SK-N-SH (cell line): ENCODE measurements at regions not wholly inside any gene's neighbourhood (a gene's known extent, or its start where the extent isn't known, plus 50 kb on each side); places are given as distances from the start of the nearest gene placed in this dataset.
"Not testable (repeated sequence)": the region's sequence is repeated elsewhere in the genome, so short reads cannot be mapped to it uniquely, and the experiment has no call there.

Source experiments
- CTCF ChIA-PET: fragments of 300-600, 350-600 bp; formaldehyde crosslinking; extraction: SDS; loops from one replicate; lab custom pipeline; 2021; lab: Yijun Ruan, JAX
- POLR2A ChIA-PET: fragments of 350-600 bp; sonication (Branson Sonifier 250); formaldehyde crosslinking; extraction: SDS; loops from one replicate; lab custom pipeline; 2020; ENCODE audit warnings: antibody characterized with exemption, inconsistent platforms; lab: Yijun Ruan, JAX
- DNase-seq: peaks from one replicate; pipeline ENCODE4 v3.0.0; 2012
- H2AFZ ChIP-seq: fragments of 200-600 bp; sonication (generic); 2 replicates; pipeline ENCODE4 v1.8.1; 2016; ENCODE audit warnings: antibody characterized with exemption, mild to moderate bottlenecking, low read depth
- H3F3A ChIP-seq: fragments of 200-600 bp; sonication (generic); replicated peaks from 2 replicates; pipeline ENCODE3; 2016; ENCODE audit warnings: antibody characterized with exemption, mild to moderate bottlenecking; ENCODE audit not compliant: insufficient read depth
- H3K27ac ChIP-seq, 2 experiments: fragments of 200-500 bp in 1 of 2; fragments of 200-600 bp in 1 of 2; sonication (Bioruptor generic) in 1 of 2; sonication (generic), shearing (Covaris generic) in 1 of 2; 2 replicates each; pipeline versions ENCODE4 v1.5.1 to v1.6.1; 2014 to 2016; ENCODE audit warnings: low read depth in 2 of 2, inconsistent platforms in 1 of 2, low read length in 1 of 2, mild to moderate bottlenecking in 1 of 2, mixed read lengths in 1 of 2
- H3K27me3 ChIP-seq: fragments of 200-600 bp; sonication (generic), shearing (Covaris generic); 2 replicates; pipeline ENCODE4 v1.6.1; 2016; ENCODE audit warnings: mixed run types; ENCODE audit not compliant: insufficient read depth
- H3K36me3 ChIP-seq, 2 experiments: fragments of 200-500 bp in 1 of 2; fragments of 200-600 bp in 1 of 2; sonication (Bioruptor generic) in 1 of 2; sonication (generic) in 1 of 2; replicated peaks in 1 of 2; 2 replicates each; pipeline versions ENCODE3 to v1.5.1; 2014 to 2016; ENCODE audit warnings: low read length in 1 of 2, mild to moderate bottlenecking in 1 of 2; ENCODE audit not compliant: insufficient read depth in 2 of 2, control insufficient read depth in 1 of 2
- H3K4me1 ChIP-seq, 2 experiments: fragments of 200-500 bp in 1 of 2; fragments of 200-600 bp in 1 of 2; sonication (Bioruptor generic) in 1 of 2; sonication (generic), shearing (Covaris generic) in 1 of 2; 2 replicates each; pipeline versions ENCODE4 v1.5.1 to v1.6.1; 2014 to 2016; ENCODE audit warnings: low read depth in 1 of 2, low read length in 1 of 2, mixed run types in 1 of 2; ENCODE audit not compliant: insufficient read depth in 2 of 2, control insufficient read depth in 1 of 2
- H3K4me2 ChIP-seq: fragments of 200-600 bp; sonication (generic), shearing (Covaris generic); 2 replicates; pipeline ENCODE4 v1.6.1; 2017; ENCODE audit warnings: mixed run types
- H3K4me3 ChIP-seq, 2 experiments: fragments of 200-500 bp in 1 of 2; fragments of 200-600 bp in 1 of 2; sonication (Bioruptor generic) in 1 of 2; sonication (generic), shearing (Covaris generic) in 1 of 2; 2 replicates each; pipeline versions ENCODE4 v1.5.1 to v1.8.1; 2014 to 2016; ENCODE audit warnings: low read depth in 2 of 2, inconsistent platforms in 1 of 2, low read length in 1 of 2, mild to moderate bottlenecking in 1 of 2, mixed read lengths in 1 of 2, moderate library complexity in 1 of 2
- H3K79me2 ChIP-seq: fragments of 200-600 bp; sonication (generic); 2 replicates; pipeline ENCODE4 v1.8.1; 2017; ENCODE audit warnings: mild to moderate bottlenecking; ENCODE audit not compliant: insufficient read depth
- H3K9ac ChIP-seq: fragments of 200-600 bp; sonication (generic); 2 replicates; pipeline ENCODE4 v1.6.1; 2017; ENCODE audit warnings: mixed run types
- H3K9me2 ChIP-seq: fragments of 200-600 bp; sonication (generic); 2 replicates; pipeline ENCODE4 v1.6.1; 2017; ENCODE audit warnings: mixed run types
- H3K9me3 ChIP-seq: fragments of 200-600 bp; sonication (generic); 2 replicates; pipeline ENCODE4 v1.6.1; 2017; ENCODE audit warnings: mixed run types, mild to moderate bottlenecking, moderate library complexity
- H4K20me1 ChIP-seq: fragments of 200-600 bp; sonication (generic); 2 replicates; pipeline ENCODE4 v1.6.1; 2017; ENCODE audit warnings: mild to moderate bottlenecking, mixed run types; ENCODE audit not compliant: insufficient read depth
- EZH2phosphoT487 ChIP-seq: fragments of 200-600 bp; sonication (generic); IDR thresholded peaks from 2 replicates; pipeline ENCODE4 v1.6.1; 2017; ENCODE audit warnings: low read depth, mixed run types, mild to moderate bottlenecking, antibody characterized with exemption, moderate library complexity, borderline replicate concordance
- FOSL2 ChIP-seq: IDR thresholded peaks from 2 replicates; pipeline ENCODE4 v1.4.0; 2012; ENCODE audit warnings: low read depth, mild to moderate bottlenecking, moderate library complexity, borderline replicate concordance
- MEF2A ChIP-seq: IDR thresholded peaks from 2 replicates; pipeline ENCODE4 v1.4.0; 2012; ENCODE audit warnings: low read depth, borderline replicate concordance
- RFX5 ChIP-seq: IDR thresholded peaks from 2 replicates; pipeline ENCODE4 v1.6.1; 2012; ENCODE audit warnings: mild to moderate bottlenecking, improper control_type of control experiment, low read length
- TAF1 ChIP-seq: IDR thresholded peaks from 2 replicates; pipeline ENCODE4 v1.6.1; 2012; ENCODE audit warnings: low read depth, mild to moderate bottlenecking, low read length, moderate library complexity, borderline replicate concordance
- WGBS: methylation state at CpG from one replicate; pipeline ENCODE4 v1.1.6; 2017; ENCODE audit warnings: low lambda C conversion rate; 5-methylcytosine and 5-hydroxymethylcytosine counted together

GRCh38 chr1:45266151-45266801, 59.9 kb upstream of the ZSWIM5 start (continued):
- TF ChIP-seq RFX5 (no peak), TAF1 (no peak), MEF2A (no peak), FOSL2 (no peak)

GRCh38 chr1:45268310-45268709, 58.4 kb upstream of the HPDL start:
- H3K79me2 ChIP-seq, POLR2A ChIA-PET, H4K20me1 ChIP-seq, DNase-seq, H2AFZ ChIP-seq, H3K9me3 ChIP-seq, H3K9me2 ChIP-seq, H3K27ac ChIP-seq, H3K4me1 ChIP-seq, H3K4me2 ChIP-seq, H3K4me3 ChIP-seq, H3K36me3 ChIP-seq, H3F3A ChIP-seq, H3K27me3 ChIP-seq, H3K9ac ChIP-seq: not testable (repeated sequence)
- CTCF ChIA-PET: interaction anchor here (1.8 kb wide), 1 partner anchor 32 kb away, joined by 6 read pairs; no protein-coding TSS in a partner anchor
- WGBS: 17% methylated on average over 5 of the region's 5 CpGs

GRCh38 chr1:45272267-45272666, 54.4 kb upstream of the HPDL start:
- H3F3A ChIP-seq, H3K4me2 ChIP-seq, DNase-seq, H3K27ac ChIP-seq, H3K9me3 ChIP-seq, H2AFZ ChIP-seq, H3K36me3 ChIP-seq, POLR2A ChIA-PET, H4K20me1 ChIP-seq, H3K4me1 ChIP-seq, H3K27me3 ChIP-seq, H3K9ac ChIP-seq, H3K79me2 ChIP-seq, H3K9me2 ChIP-seq, H3K4me3 ChIP-seq: not testable (repeated sequence)
- CTCF ChIA-PET: interaction anchor here (1.8 kb wide), 1 partner anchor 258 kb away, joined by 7 read pairs; no protein-coding TSS in a partner anchor
- 45% methylated on average over 1 of the region's 1 CpG for WGBS

GRCh38 chr1:45272913-45273371, 53.8 kb upstream of the HPDL start:
- H3K27ac ChIP-seq: no peak overlapping the region
- no peak for DNase-seq
- H3K79me2 ChIP-seq: no peaks in the 10 kb centered on the region
- CTCF ChIA-PET: interaction anchor here (1.8 kb wide), 1 partner anchor 258 kb away, joined by 7 read pairs; no protein-coding TSS in a partner anchor
- no peaks in the 10 kb centered on the region for H3K9me3 ChIP-seq
- no peak for TF ChIP-seq EZH2phosphoT487
- H3K4me1 ChIP-seq: no peaks in the 10 kb centered on the region
- H3K9ac ChIP-seq: no peak overlapping the region
- H3K36me3 ChIP-seq: no peaks in the 10 kb centered on the region
- 63% methylated on average over 4 of the region's 4 CpGs for WGBS
- H3K27me3 ChIP-seq: no peaks in the 10 kb centered on the region
- H3K9me2 ChIP-seq: no peaks in the 10 kb centered on the region
- no peaks in the 10 kb centered on the region for H3F3A ChIP-seq
- H4K20me1 ChIP-seq: no peaks in the 10 kb centered on the region
- H3K4me3 ChIP-seq: no peak overlapping the region
- H3K4me2 ChIP-seq: no peak overlapping the region
- POLR2A ChIA-PET: no interaction called here
- no peak overlapping the region for H2AFZ ChIP-seq
